HUES6 (cell line): ENCODE measurements at regions not wholly inside any gene's neighbourhood (a gene's known extent, or its start where the extent isn't known, plus 50 kb on each side); places are given as distances from the start of the nearest gene placed in this dataset.
"Not testable (repeated sequence)": the region's sequence is repeated elsewhere in the genome, so short reads cannot be mapped to it uniquely, and the experiment has no call there.

Experiments used
- H3K27ac ChIP-seq: 2 replicates; pipeline ENCODE4 v1.7.0; 2013; ENCODE audit warnings: low read depth, mild to moderate bottlenecking, low read length, inconsistent platforms
- H3K27me3 ChIP-seq: 2 replicates; pipeline ENCODE4 v1.6.1; 2013; ENCODE audit warnings: low read length; ENCODE audit not compliant: control insufficient read depth, insufficient read depth
- H3K36me3 ChIP-seq: 2 replicates; pipeline ENCODE4 v1.6.1; 2013; ENCODE audit warnings: low read length; ENCODE audit not compliant: control insufficient read depth, insufficient read depth
- H3K4me1 ChIP-seq: 2 replicates; pipeline ENCODE4 v1.6.1; 2013; ENCODE audit warnings: low read length; ENCODE audit not compliant: control insufficient read depth, insufficient read depth
- H3K4me3 ChIP-seq: 2 replicates; pipeline ENCODE4 v1.5.1; 2013; ENCODE audit warnings: low read depth, low read length
- H3K9ac ChIP-seq: one replicate; pipeline ENCODE4 v1.6.1; 2013; ENCODE audit warnings: mild to moderate bottlenecking, low read length
- H3K9me3 ChIP-seq: 2 replicates; pipeline ENCODE4 v1.6.1; 2013; ENCODE audit warnings: low read depth, low read length; ENCODE audit not compliant: control insufficient read depth, insufficient read depth

DNA sequence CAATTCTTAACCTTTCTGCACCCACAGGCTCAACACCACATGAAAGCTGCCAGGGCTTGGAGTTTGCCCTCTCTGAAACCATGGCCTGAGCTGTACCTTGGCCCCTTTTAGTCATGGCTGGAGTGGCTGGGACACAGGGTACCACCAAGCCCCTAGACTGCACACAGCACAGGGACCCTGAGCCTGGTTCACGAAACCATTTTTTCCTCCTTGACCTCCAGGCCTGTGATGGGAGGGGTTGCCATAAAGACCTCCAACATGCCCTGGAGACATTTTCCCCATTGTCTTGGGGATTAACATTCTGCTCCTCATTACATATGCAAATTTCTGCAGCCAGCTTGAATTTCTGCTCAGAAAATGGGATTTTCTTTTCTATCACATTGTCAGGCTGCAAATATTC, 113.4 kb downstream of the XPNPEP1 start:
- H3K4me1 ChIP-seq, H3K27ac ChIP-seq, H3K27me3 ChIP-seq, H3K9ac ChIP-seq, H3K4me3 ChIP-seq, H3K36me3 ChIP-seq: not testable (repeated sequence)
- peaks cover 39% of the 10 kb centered on the region for H3K9me3 ChIP-seq

DNA sequence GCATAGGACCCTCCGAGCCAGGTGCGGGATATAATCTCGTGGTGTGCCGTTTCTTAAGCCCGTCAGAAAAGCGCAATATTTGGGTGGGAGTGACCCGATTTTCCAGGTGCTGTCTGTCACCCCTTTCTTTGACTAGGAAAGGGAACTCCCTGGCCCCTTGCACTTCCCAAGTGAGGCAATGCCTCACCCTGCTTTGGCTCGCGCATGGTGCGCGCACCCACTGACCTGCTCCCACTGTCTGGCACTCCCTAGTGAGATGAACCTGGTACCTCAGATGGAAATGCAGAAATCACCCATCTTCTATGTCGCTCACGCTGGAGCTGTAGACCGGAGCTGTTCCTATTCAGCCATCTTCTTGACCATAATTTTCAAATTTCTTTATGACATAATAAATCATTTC, 122.1 kb downstream of the XPNPEP1 start:
- H3K27me3 ChIP-seq, H3K9ac ChIP-seq, H3K4me1 ChIP-seq, H3K36me3 ChIP-seq, H3K27ac ChIP-seq, H3K4me3 ChIP-seq: not testable (repeated sequence)
- peaks cover 16% of the 10 kb centered on the region for H3K9me3 ChIP-seq

DNA sequence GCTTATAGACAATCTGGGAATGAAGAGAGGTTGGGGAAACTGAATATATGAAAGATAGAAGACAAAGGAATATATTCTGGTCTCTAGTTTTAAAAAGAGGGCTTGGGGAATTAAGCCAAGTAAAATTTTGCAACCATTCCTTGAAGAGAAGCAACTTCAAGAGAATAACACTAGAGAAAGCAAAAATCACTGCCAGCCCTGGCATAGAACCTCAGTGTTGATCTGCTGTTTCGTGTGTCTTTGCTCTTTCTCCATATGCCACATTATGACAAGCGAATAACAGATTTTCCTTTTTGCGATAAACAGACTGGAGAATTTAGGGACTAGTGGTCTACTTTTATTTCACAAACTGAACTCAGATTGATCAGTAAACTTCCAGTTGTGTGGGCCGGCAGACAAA, 132.7 kb downstream of the XPNPEP1 start:
- no peaks in the 10 kb centered on the region for H3K36me3 ChIP-seq
- no peaks in the 10 kb centered on the region for H3K27me3 ChIP-seq
- H3K4me1 ChIP-seq = no peaks in the 10 kb centered on the region
- H3K4me3 ChIP-seq = no peak overlapping the region
- no peak overlapping the region for H3K9ac ChIP-seq
- H3K27ac ChIP-seq = no peak overlapping the region
- H3K9me3 ChIP-seq = peaks cover 22% of the 10 kb centered on the region

DNA sequence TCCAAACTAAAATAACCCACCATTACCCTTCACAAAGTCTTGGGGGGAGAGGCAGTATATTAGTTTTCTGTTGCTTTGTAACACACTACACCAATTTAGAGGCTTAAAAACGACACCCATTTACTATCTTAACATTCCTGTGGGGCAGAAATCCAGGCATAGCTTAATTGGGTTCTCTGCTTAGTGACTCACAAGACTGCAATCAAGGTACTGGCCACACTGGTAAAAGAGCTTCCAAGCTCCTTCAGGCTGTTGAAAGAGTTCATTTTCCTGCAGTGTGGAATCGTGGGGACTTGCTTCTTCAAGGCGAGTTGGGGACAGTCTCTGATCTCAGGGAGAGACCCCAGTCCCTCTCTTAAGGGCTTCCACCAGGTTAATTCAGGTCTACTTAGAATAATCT, 139.1 kb downstream of the XPNPEP1 start:
- Histone ChIP-seq H3K9ac (no peak overlapping the region), H3K27me3 (no peaks in the 10 kb centered on the region; the same call in 1 of the 2 replicates), H3K36me3 (no peaks in the 10 kb centered on the region), H3K9me3 (no peaks in the 10 kb centered on the region), H3K4me3 (no peak overlapping the region), H3K27ac (no peak overlapping the region), H3K4me1 (peaks cover 15% of the 10 kb centered on the region)

DNA sequence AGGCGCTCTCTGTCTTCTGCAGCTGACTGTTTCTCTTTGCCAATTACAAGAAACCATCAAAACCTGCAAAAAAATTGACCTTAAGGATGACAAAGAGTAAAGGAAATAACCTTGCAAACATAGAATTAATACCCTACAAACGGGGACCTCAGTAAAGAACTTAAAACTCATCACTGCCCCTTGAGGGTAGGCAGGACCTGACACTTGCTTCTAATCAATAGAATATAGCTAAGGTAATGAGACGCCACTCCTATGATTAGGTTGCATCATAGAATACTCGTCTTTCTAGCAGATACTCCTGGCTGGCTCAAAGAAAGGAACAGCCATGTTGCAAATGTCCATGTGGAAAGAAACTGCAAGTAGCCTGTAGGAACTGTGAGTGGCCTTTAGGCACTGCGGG, 140.0 kb downstream of the XPNPEP1 start:
- H3K9me3 ChIP-seq = no peaks in the 10 kb centered on the region
- no peak overlapping the region for H3K27ac ChIP-seq
- no peaks in the 10 kb centered on the region for H3K36me3 ChIP-seq
- no peak overlapping the region for H3K9ac ChIP-seq
- no peak overlapping the region for H3K4me3 ChIP-seq
- H3K27me3 ChIP-seq = no peaks in the 10 kb centered on the region; the same call in 1 of the 2 replicates
- peaks cover 20% of the 10 kb centered on the region for H3K4me1 ChIP-seq

DNA sequence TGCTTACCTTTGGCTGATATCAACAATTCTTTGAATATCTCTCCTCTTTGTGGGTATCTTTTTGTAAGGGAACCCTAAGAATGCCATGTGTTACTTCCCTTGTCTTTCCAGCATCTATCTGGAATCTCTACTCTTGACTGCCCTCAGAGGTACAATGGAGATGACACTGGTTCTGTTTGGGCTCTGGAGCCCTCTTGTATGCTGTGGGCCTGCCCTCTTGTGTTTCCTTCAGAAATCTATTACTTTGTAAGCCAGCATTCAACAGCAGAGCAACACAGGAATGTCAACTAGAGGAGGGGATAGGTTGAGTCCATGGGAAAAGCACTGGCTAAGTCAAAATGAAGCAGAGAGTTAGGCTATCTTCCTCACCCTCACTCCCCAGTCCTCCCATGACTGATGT, 142.3 kb downstream of the XPNPEP1 start:
- Histone ChIP-seq H3K27ac (no peak overlapping the region), H3K9me3 (no peaks in the 10 kb centered on the region), H3K4me3 (no peak overlapping the region), H3K27me3 (no peaks in the 10 kb centered on the region; the same call in 1 of the 2 replicates), H3K36me3 (no peaks in the 10 kb centered on the region), H3K4me1 (peaks cover 20% of the 10 kb centered on the region), H3K9ac (no peak overlapping the region)

DNA sequence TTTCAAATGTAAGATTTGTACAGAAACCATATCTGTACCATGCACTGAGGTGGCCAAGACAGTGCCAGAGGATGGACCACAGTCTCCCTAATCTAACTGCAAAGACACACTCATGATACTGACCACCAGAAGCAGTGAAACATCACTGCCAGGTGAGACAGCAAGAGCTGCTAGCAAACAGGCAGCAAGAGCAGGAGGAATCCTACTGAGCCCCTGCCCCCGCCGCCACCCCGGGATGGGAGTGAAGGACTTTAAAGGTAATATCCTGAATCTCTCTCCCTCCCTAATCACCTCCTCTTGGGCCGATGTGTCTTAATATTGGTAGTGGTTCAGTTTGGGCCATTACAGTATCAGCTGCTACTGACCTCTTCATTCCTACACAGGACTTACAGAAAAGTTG, 144.3 kb downstream of the XPNPEP1 start:
- H3K4me3 ChIP-seq = no peak overlapping the region
- no peak overlapping the region for H3K27ac ChIP-seq
- peaks cover 20% of the 10 kb centered on the region for H3K4me1 ChIP-seq
- H3K9me3 ChIP-seq = no peaks in the 10 kb centered on the region
- H3K27me3 ChIP-seq = no peaks in the 10 kb centered on the region; the same call in 1 of the 2 replicates
- H3K36me3 ChIP-seq = no peaks in the 10 kb centered on the region
- no peak overlapping the region for H3K9ac ChIP-seq

DNA sequence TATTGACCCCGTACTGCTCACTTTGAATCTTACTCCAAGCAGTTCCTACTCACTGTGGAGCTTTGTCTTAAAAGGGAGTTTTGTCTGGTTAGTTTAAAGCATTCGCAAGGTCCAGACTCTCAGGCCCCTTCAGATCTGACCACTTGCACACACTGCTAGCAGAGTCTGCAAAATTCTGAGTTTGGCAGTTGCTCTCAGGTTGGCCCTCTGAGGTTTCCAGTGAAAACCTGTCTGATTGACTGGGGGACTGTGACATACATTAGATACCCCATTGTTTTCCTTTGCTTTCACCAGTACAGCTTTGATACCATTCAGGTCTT, 149.2 kb downstream of the XPNPEP1 start:
- H3K4me3 ChIP-seq = no peak overlapping the region
- no peaks in the 10 kb centered on the region for H3K36me3 ChIP-seq
- no peak overlapping the region for H3K9ac ChIP-seq
- no peaks in the 10 kb centered on the region for H3K27me3 ChIP-seq
- no peaks in the 10 kb centered on the region for H3K9me3 ChIP-seq
- H3K27ac ChIP-seq = no peak overlapping the region
- H3K4me1 ChIP-seq = peaks cover 3% of the 10 kb centered on the region

DNA sequence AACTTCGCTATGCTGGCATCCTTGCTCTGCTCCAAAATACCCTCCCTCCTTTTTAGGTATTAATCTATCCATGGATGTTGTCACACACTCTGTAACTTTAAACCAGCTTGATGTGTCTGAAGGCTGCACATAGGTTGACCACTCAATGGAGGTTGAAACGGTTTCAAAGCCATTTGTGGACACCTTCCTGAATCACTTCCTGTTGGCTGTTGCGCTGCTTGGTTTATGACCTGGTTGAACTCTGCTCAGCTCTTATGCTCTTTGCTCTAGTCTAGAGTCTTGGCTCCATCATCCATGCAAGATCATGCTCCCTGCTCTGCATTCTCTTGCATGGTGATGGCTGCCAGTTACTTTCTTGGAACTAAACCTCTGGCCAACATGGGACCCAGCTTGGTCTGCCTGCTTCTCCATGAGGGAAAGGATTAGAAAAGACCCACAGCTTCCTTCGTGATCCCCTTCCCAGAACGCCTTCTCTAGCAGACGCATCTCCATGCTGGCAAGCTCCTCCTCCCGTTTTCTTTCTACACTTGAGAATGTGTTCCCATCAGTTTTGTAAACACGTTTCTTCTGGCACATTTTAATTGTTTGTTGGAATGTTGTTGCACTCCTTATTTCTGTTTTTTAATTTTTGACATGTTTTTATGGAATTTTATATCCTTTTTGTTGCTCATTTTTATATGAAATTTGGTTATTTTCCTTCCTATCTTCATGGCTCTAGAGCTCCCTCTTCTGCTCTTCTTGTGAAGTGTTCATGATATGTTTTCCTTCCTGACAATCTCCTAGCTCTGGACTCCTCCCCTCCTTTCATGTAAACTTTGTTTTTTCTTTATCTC, 149.8 kb downstream of the XPNPEP1 start:
- Histone ChIP-seq H3K4me1 (no peaks in the 10 kb centered on the region), H3K27ac (no peak overlapping the region), H3K36me3 (no peaks in the 10 kb centered on the region), H3K27me3 (no peaks in the 10 kb centered on the region), H3K9me3 (0 out of 2 replicates have a peak, but pooled peaks cover 1% of the 10 kb centered on the region), H3K4me3 (no peak overlapping the region), H3K9ac (no peak overlapping the region)

DNA sequence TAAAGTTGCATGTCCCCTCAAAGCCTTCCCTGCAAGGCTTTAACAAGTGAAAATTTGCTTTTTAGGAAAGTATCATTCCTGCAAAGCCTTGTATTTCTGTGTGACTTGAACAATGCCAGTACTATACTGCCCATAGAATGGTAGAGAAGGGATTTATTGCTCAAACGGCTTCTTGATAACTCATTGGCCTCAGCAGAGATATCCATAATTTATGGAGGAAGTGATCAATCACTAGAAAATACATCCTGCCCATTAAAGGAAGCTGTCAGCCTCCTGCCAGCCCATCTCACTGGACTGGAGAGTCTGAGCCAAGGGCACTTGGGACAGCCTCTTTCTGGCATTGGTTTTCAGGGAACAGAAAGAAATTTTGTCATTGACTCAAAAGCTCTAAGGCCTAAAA, 152.6 kb downstream of the XPNPEP1 start:
- Histone ChIP-seq H3K9me3 (0 out of 2 replicates have a peak, but pooled peaks cover 4% of the 10 kb centered on the region), H3K9ac (no peak overlapping the region), H3K36me3 (no peaks in the 10 kb centered on the region), H3K27ac (no peak overlapping the region), H3K27me3 (no peaks in the 10 kb centered on the region), H3K4me1 (no peaks in the 10 kb centered on the region), H3K4me3 (no peak overlapping the region)

DNA sequence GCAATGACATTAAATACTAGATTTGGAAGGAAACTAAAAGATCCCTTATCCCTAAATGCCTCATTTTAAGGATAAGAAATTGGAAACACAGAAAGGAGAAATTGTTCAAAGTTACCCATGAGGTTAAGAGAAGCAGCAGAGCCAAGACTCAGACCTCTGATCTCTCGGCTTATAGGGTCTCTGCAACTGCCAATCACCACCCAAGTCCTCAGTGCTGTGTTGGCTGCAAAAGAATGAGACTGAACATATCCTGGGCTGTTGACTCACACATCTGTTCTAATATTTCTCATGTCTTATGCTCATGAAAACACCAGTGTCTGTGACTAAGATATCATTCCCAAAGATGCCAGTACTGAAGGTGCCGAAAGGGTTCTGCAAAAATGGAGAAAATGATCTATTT, 153.3 kb downstream of the XPNPEP1 start:
- Histone ChIP-seq H3K4me1 (no peaks in the 10 kb centered on the region), H3K27ac (no peak overlapping the region), H3K4me3 (no peak overlapping the region), H3K9me3 (0 out of 2 replicates have a peak, but pooled peaks cover 4% of the 10 kb centered on the region), H3K36me3 (no peaks in the 10 kb centered on the region), H3K9ac (no peak overlapping the region), H3K27me3 (no peaks in the 10 kb centered on the region)
